Cardiac fibroblast (primary cell): ENCODE measurements at regions not wholly inside any gene's neighbourhood (a gene's known extent, or its start where the extent isn't known, plus 50 kb on each side); places are given as distances from the start of the nearest gene placed in this dataset.
A peak's percentile ranks its signal among the peaks of the same experiment; 100 is the strongest.

Experiments
- DNase-seq, 2 donors: peaks; one replicate each; pipeline versions ENCODE4 v3.0.0 to v3.0.0-alpha.2; 2010; ENCODE audit warnings: low read depth in 2 of 2
- H3K4me3 ChIP-seq, 2 donors: replicated peaks in 1 of 2; 1 replicate in 1 of 2; 2 replicates in 1 of 2; pipeline ENCODE4 v1.5.1; 2011; ENCODE audit warnings: low read depth in 2 of 2, low read length in 2 of 2, mild to moderate bottlenecking in 2 of 2, moderate library complexity in 1 of 2
- TF ChIP-seq, protein P1 (sequence below): IDR thresholded peaks from one replicate; pipeline ENCODE4 v1.5.1; 2011; ENCODE audit warnings: low read depth, mild to moderate bottlenecking, low read length, inconsistent platforms

DNA sequence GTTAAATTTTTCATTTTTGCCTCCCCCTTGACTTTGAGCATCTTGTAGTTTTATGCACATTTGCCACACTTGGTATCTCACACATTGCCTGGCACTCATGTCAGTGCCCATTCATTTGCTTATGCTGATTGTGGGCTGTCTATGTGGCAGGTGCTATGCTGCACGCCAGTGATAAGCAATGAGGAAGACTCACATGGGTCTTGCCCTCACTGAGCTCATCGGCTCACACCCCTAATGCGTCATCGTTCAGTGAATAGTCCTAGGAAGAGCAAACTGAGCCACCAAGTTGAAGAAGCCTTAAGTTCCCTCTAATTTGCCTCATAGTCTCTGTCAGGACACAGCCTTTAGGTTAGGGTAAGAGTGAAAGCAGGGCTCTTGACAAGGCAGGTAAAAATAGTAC, 209.4 kb upstream of the IL12B start:
- TF ChIP-seq, protein P1, sequence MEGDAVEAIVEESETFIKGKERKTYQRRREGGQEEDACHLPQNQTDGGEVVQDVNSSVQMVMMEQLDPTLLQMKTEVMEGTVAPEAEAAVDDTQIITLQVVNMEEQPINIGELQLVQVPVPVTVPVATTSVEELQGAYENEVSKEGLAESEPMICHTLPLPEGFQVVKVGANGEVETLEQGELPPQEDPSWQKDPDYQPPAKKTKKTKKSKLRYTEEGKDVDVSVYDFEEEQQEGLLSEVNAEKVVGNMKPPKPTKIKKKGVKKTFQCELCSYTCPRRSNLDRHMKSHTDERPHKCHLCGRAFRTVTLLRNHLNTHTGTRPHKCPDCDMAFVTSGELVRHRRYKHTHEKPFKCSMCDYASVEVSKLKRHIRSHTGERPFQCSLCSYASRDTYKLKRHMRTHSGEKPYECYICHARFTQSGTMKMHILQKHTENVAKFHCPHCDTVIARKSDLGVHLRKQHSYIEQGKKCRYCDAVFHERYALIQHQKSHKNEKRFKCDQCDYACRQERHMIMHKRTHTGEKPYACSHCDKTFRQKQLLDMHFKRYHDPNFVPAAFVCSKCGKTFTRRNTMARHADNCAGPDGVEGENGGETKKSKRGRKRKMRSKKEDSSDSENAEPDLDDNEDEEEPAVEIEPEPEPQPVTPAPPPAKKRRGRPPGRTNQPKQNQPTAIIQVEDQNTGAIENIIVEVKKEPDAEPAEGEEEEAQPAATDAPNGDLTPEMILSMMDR, result no peak
- DNase-seq, result no peak
- H3K4me3 ChIP-seq, result no peak overlapping the region

DNA sequence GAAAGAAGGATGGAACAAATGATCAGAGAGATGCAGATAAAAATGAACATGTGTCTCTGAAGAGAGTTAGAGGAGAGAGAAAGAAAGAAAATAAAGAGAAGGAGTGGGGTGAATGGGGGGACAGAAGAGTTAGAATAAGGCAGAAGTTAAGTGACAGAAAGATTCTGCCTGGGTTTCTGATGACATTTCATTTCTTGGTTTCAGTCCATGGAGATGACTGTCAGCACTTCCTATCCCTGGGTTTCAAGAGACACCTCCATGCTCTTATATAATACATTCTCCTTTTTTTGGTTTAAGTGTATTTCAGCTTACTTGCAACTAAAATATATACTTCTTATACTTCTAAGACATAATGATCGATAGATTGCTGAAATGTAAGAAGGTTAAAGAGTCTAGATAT, 213.0 kb upstream of the IL12B start:
- no peak overlapping the region for H3K4me3 ChIP-seq
- no peak for DNase-seq
- TF ChIP-seq, protein P1, result no peak

DNA sequence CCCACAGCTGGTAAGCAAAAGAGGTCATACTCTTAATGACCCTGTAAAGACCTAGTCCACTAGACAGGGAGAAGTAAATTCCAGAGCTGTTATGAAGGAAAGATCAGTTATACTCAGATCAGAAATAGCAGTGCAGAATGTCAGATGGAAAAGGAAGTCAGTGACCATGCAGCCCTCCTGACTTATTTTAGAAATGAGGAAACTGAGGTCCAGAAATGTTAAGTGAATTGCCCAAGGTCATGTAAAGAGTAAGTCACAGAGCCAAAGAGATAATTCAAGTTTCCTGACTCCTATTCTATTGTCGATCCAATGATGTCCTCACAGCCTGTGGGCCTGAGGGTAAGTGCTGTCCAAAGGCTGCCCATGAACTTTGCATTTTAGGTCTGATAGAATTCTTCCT, 214.9 kb upstream of the IL12B start:
- H3K4me3 ChIP-seq, result no peak overlapping the region
- no peak for DNase-seq
- TF ChIP-seq, protein P1, result no peak

DNA sequence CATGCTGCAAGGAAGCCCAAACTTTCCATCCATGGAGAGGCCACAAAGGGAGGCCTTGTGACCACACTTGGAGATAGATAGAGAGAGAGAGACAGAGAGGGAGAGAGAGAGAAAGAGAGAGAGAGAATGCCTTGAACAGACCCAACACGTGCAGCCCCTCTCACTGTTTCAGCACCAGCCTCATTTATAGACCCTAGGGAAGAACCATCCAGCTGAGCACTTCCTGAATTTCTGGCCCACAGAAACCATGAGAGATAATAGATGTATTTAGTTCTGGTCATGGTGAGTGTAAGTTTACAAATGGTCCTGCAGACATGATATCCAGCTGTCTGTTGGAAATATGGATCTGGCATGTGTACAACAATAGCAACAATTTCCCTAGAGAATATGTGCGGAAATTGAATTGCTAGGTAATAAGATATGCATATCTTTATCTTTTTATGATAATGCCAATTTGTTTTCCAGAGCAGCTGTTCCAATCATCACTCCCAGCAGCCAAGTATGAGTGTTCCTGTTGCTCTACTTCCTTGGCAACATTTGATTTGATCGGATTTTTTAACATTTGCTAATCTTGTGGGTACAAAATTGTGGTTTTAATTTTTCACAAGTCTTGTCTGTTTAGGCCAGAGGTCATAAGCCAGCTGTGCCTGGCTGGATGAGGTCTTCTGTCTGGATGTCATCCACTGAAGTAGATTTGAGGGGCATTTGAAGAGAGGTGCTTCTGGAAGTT, 217.3 kb upstream of the IL12B start:
- TF ChIP-seq, protein P1, result no peak
- DNase-seq, result peak in 1 of 2 donors; percentile 15
- H3K4me3 ChIP-seq, result no peak overlapping the region

DNA sequence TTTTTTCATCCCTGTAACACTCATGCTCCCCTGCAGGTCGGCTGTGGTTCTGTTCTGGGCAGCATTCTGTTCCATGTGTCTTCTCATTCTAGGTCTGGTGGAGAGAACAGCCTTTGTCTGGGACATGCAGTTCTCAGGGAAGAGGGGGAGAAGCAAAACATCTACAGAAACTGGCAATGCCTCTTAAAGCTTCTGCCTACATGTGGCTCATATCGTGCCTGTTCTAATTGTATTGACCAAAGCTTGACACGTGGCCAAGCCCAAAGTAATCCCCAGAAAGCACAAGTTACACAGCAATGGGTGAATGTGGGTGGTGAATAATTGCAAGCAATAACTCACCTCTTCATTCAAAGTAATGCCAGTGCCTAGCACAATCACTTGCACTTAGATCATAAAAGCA, 218.2 kb upstream of the IL12B start:
- no peak overlapping the region for H3K4me3 ChIP-seq
- TF ChIP-seq, protein P1, result no peak
- no peak for DNase-seq

DNA sequence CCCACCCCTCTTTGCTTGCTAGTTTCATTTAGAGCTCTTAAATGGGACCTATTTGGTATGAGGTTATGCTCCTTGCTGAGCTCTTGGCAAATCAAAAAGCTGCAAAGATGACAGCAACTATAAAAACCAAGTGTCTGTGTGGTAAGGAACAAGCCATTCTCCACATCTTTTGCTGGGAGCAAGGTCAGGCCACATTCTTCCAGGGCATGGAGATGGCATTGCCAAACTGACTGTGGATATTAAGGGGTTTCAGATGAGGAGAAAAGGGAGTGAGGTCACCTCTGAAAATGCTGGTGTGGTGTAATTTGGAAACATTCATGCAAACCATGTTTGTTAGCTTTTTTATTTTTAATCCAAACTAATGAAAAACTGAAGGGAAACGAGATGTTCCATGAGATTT, 218.8 kb upstream of the IL12B start:
- no peak for DNase-seq
- no peak overlapping the region for H3K4me3 ChIP-seq
- TF ChIP-seq, protein P1, result no peak

DNA sequence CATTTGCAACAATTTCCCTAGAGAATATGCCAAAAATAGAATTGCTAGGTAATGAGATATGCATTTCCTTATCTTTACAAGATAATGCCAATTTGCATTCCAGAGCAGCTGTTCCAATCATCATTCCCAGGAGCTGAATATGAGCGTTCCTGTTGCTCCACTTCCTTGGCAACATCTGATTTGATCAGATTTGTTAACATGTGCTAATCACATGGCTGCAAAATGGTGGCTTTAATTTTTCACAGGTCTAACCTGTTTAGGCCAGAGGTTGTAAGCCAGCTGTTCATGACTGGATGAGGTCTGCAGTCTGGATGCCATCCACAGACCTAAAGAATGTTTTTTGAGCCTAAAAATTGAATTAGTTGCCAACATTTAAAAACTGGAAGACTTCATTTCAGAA, 220.7 kb upstream of the IL12B start:
- TF ChIP-seq, protein P1, result no peak
- no peak for DNase-seq
- H3K4me3 ChIP-seq, result no peak overlapping the region
